MM.1S (cell line): ENCODE measurements at regions not wholly inside any gene's neighbourhood (a gene's known extent, or its start where the extent isn't known, plus 50 kb on each side); places are given as distances from the start of the nearest gene placed in this dataset.

ENCODE experiments used
- CTCF ChIP-seq: fragments of 300-600 bp; sonication (generic); IDR thresholded peaks from 2 replicates; pipeline ENCODE4 v1.5.1; 2016; ENCODE audit warnings: antibody characterized with exemption, low read length, mixed read lengths
- EZH2 ChIP-seq: fragments of 300-600 bp; sonication (generic); optimal IDR thresholded peaks from 2 replicates; pipeline ENCODE3; 2017; ENCODE audit warnings: low read depth, mild to moderate bottlenecking, antibody characterized with exemption, low read length, mixed read lengths
- EZH2phosphoT487 ChIP-seq: fragments of 300-600 bp; sonication (generic); IDR thresholded peaks from 2 replicates; pipeline ENCODE4 v1.6.1; 2018; ENCODE audit warnings: antibody characterized with exemption, low read length

GRCh38 chr4:26242451-26242850, 78.4 kb upstream of the RBPJ start:
- TF ChIP-seq EZH2, result no peak
- no peak for TF ChIP-seq CTCF
- no peak for TF ChIP-seq EZH2phosphoT487
